Lower lobe of right lung (tissue), 2 donors: ENCODE measurements at regions not wholly inside any gene's neighbourhood (a gene's known extent, or its start where the extent isn't known, plus 50 kb on each side); places are given as distances from the start of the nearest gene placed in this dataset.
"Not testable (repeated sequence)": the region's sequence is repeated elsewhere in the genome, so short reads cannot be mapped to it uniquely, and the experiment has no call there.

Source experiments
- ATAC-seq, 2 donors: fragments of 200-7000 bp; cut with Tn5 transposase; one replicate each; pipeline ENCODE4 v1.9.1; 2020 to 2022; ENCODE audit warnings: mild to moderate bottlenecking in 2 of 2, moderate library complexity in 2 of 2
- DNase-seq: peaks from one replicate; pipeline ENCODE4 v3.0.0-alpha.2; 2020
- H3K27ac ChIP-seq: fragments of 200-600 bp; one replicate; pipeline ENCODE4 v1.8.0; 2022
- H3K27me3 ChIP-seq: fragments of 200-600 bp; one replicate; pipeline ENCODE4 v1.8.0; 2022; ENCODE audit warnings: low read depth
- H3K36me3 ChIP-seq: fragments of 200-600 bp; one replicate; pipeline ENCODE4 v1.8.0; 2022; ENCODE audit warnings: mild to moderate bottlenecking
- H3K4me1 ChIP-seq: fragments of 200-600 bp; one replicate; pipeline ENCODE4 v1.8.0; 2022
- H3K4me3 ChIP-seq: fragments of 200-600 bp; one replicate; pipeline ENCODE4 v1.8.0; 2022; ENCODE audit warnings: mild to moderate bottlenecking
- H3K9me3 ChIP-seq: fragments of 200-600 bp; one replicate; pipeline ENCODE4 v1.8.0; 2022
- CTCF ChIP-seq: fragments of 200-600 bp; IDR thresholded peaks from one replicate; pipeline ENCODE4 v1.8.0; 2022; ENCODE audit warnings: antibody characterized with exemption, mild to moderate bottlenecking
- intact Hi-C: fragments of 100-400 bp; cut with DNase I; formaldehyde crosslinking; loops from one replicate; pipeline ENCODE4 v1.11.0; 2022
- donor health status: DM: no; HTN: yes; CAD: no; lungs with severe emphysema.

GRCh38 chr13:100767192-100767591, 92.6 kb upstream of the TMTC4 start:
- no peak for TF ChIP-seq CTCF
- no peaks in the 10 kb centered on the region for H3K9me3 ChIP-seq
- no peak overlapping the region for H3K27ac ChIP-seq
- no peak overlapping the region for H3K4me3 ChIP-seq
- no peaks in the 10 kb centered on the region for H3K27me3 ChIP-seq
- no peak for ATAC-seq
- DNase-seq, result no peak
- no peaks in the 10 kb centered on the region for H3K36me3 ChIP-seq
- no peaks in the 10 kb centered on the region for H3K4me1 ChIP-seq
- intact Hi-C loops, result no loop called here

- H3K4me1 ChIP-seq, intact Hi-C loops, H3K27me3 ChIP-seq, H3K27ac ChIP-seq, ATAC-seq, DNase-seq, H3K4me3 ChIP-seq, H3K36me3 ChIP-seq, H3K9me3 ChIP-seq: not testable (repeated sequence)
These were observed 92.0 kb upstream of the TMTC4 start for GRCh38 chr13:100766570-100766969.

- DNase-seq, result no peak
- Histone ChIP-seq H3K4me1 (no peaks in the 10 kb centered on the region), H3K9me3 (no peaks in the 10 kb centered on the region), H3K27ac (no peak overlapping the region), H3K27me3 (no peaks in the 10 kb centered on the region), H3K36me3 (no peaks in the 10 kb centered on the region), H3K4me3 (no peak overlapping the region)
- TF ChIP-seq CTCF, result no peak
- ATAC-seq, result no peak
- intact Hi-C loops, result no loop called here
These were observed 90.3 kb upstream of the TMTC4 start for GRCh38 chr13:100764937-100765336.

- intact Hi-C loops, ATAC-seq, H3K4me1 ChIP-seq, H3K9me3 ChIP-seq, H3K36me3 ChIP-seq, H3K27ac ChIP-seq, H3K27me3 ChIP-seq, H3K4me3 ChIP-seq, DNase-seq: not testable (repeated sequence)
These were observed 87.5 kb upstream of the TMTC4 start for GRCh38 chr13:100762126-100762525.

- no peak overlapping the region for H3K4me3 ChIP-seq
These were observed 81.3 kb upstream of the TMTC4 start for GRCh38 chr13:100755891-100756290.

GRCh38 chr13:100754459-100754858, 79.9 kb upstream of the TMTC4 start:
- TF ChIP-seq CTCF, result no peak
- ATAC-seq, result no peak
- H3K36me3 ChIP-seq, result no peaks in the 10 kb centered on the region

More at GRCh38 chr13:100755891-100756290, 81.3 kb upstream of the TMTC4 start:
- no peaks in the 10 kb centered on the region for H3K27me3 ChIP-seq
- H3K9me3 ChIP-seq, result no peaks in the 10 kb centered on the region
- H3K4me1 ChIP-seq, result no peaks in the 10 kb centered on the region
- H3K36me3 ChIP-seq, result no peaks in the 10 kb centered on the region
- DNase-seq, result no peak
- intact Hi-C loops, result no loop called here
- no peak overlapping the region for H3K27ac ChIP-seq
- ATAC-seq, result no peak
- no peak for TF ChIP-seq CTCF

GRCh38 chr13:100753376-100753775, 78.8 kb upstream of the TMTC4 start:
- Histone ChIP-seq H3K4me1 (no peaks in the 10 kb centered on the region), H3K9me3 (no peaks in the 10 kb centered on the region), H3K36me3 (no peaks in the 10 kb centered on the region), H3K27ac (no peak overlapping the region), H3K4me3 (no peak overlapping the region), H3K27me3 (no peaks in the 10 kb centered on the region)
- intact Hi-C loops, result no loop called here
- no peak for DNase-seq
- no peak for ATAC-seq
- no peak for TF ChIP-seq CTCF

More at GRCh38 chr13:100754459-100754858, 79.9 kb upstream of the TMTC4 start:
- H3K9me3 ChIP-seq, result no peaks in the 10 kb centered on the region
- intact Hi-C loops, result no loop called here
- no peak overlapping the region for H3K27ac ChIP-seq
- H3K27me3 ChIP-seq, result no peaks in the 10 kb centered on the region
- no peak overlapping the region for H3K4me3 ChIP-seq
- no peak for DNase-seq
- H3K4me1 ChIP-seq, result no peaks in the 10 kb centered on the region
